ENCODE measurements at regions not wholly inside any gene's neighbourhood (a gene's known extent, or its start where the extent isn't known, plus 50 kb on each side); places are given as distances from the start of the nearest gene placed in this dataset.

GRCh38 chr5:148939676-148940075 lies 113.3 kb downstream of the ADRB2 start:
- TF ChIP-seq CTCF (conservative IDR thresholded peaks at IDR 0.05 in 1 of 2, IDR thresholded peaks at IDR 0.05 in 1 of 2; ENCODE audit: extremely low read depth in 1 of 2, insufficient read depth in 1 of 2, low read depth in 1 of 2, low read length in 2 of 2) (no peak), EZH2 (IDR thresholded peaks at IDR 0.05; ENCODE audit: borderline replicate concordance, low read length) (no peak)

All from mammary epithelial cell (primary cell).